ENCODE measurements at regions not wholly inside any gene's neighbourhood (a gene's known extent, or its start where the extent isn't known, plus 50 kb on each side); places are given as distances from the start of the nearest gene placed in this dataset.
"Not testable (repeated sequence)": the region's sequence is repeated elsewhere in the genome, so short reads cannot be mapped to it uniquely, and the experiment has no call there.

DNA sequence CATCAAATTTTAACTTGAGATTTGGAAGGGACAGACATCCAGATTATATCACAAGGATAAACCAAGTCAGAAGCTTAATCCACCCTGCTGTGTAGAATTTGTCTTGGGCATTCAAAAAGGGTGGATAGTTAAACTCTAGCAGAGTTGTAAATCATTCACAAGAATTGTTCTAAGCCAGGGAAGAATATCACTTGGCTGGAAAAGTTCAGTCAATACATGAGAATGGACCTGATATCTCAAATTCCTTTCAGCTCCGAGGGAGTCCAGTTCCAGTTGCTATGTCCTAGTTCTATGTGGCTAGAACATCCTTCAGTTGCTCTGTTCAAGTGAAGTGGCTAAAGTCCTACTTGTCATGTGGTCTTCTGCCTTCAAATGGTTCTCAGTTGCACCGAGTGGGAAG lies 351.8 kb upstream of the JARID2 start:
- no peak overlapping the region for H3K4me3 Mint-ChIP-seq
- no peak overlapping the region for H3K27ac Mint-ChIP-seq
- ChIA-PET POLR2A (no interaction called here), CTCF (no interaction called here)
- ATAC-seq = no peak
- H3K4me1 Mint-ChIP-seq (ENCODE audit: low read depth) = peaks cover 6% of the 10 kb centered on the region
- H3K9me3 Mint-ChIP-seq = no peaks in the 10 kb centered on the region
- no peak for DNase-seq
- intact Hi-C loops (cut with micrococcal nuclease) = no loop called here
- H3K27me3 Mint-ChIP-seq = no peaks in the 10 kb centered on the region
- H3K36me3 Mint-ChIP-seq (ENCODE audit: low read depth) = no peaks in the 10 kb centered on the region
- TF ChIP-seq, protein P1, sequence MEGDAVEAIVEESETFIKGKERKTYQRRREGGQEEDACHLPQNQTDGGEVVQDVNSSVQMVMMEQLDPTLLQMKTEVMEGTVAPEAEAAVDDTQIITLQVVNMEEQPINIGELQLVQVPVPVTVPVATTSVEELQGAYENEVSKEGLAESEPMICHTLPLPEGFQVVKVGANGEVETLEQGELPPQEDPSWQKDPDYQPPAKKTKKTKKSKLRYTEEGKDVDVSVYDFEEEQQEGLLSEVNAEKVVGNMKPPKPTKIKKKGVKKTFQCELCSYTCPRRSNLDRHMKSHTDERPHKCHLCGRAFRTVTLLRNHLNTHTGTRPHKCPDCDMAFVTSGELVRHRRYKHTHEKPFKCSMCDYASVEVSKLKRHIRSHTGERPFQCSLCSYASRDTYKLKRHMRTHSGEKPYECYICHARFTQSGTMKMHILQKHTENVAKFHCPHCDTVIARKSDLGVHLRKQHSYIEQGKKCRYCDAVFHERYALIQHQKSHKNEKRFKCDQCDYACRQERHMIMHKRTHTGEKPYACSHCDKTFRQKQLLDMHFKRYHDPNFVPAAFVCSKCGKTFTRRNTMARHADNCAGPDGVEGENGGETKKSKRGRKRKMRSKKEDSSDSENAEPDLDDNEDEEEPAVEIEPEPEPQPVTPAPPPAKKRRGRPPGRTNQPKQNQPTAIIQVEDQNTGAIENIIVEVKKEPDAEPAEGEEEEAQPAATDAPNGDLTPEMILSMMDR (IDR thresholded peaks at IDR 0.05) = no peak

DNA sequence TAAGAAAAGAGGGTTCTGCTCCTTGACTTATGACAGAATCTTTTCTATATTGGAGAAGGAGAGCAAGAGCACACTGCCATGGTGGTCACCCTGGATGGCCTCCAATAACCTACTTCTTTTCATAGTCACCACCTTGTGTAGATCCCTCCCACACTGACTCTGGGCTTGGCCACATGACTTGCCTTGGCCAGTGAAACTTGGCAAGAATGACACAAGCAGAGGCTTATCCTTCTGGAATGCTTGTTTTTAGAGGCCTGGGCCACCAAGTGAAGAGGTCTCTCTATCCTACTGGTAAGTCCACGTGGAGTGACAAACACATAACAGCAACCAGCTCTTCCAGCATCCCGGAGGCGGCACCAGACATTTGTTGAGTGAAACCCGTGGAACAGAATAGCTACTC lies 349.4 kb upstream of the JARID2 start:
- CTCF ChIA-PET = interaction anchor here (1.6 kb wide), 1 partner anchor 10 kb away, joined by 4 read pairs; no protein-coding TSS in a partner anchor

GRCh38 chr6:14897831-14898230 lies 348.0 kb upstream of the JARID2 start:
- CTCF ChIA-PET = interaction anchor here (1.6 kb wide), 1 partner anchor 8 kb away, joined by 4 read pairs; no protein-coding TSS in a partner anchor
- peaks cover 5% of the 10 kb centered on the region for H3K9me3 Mint-ChIP-seq
- H3K27ac Mint-ChIP-seq = no peak overlapping the region
- intact Hi-C loops (cut with micrococcal nuclease) = no loop called here
- DNase-seq = no peak
- POLR2A ChIA-PET = interaction anchor here (0.6 kb wide), 1 partner anchor 215 kb away, joined by 3 read pairs; no protein-coding TSS in a partner anchor
- H3K27me3 Mint-ChIP-seq = no peaks in the 10 kb centered on the region
- no peak for ATAC-seq
- H3K36me3 Mint-ChIP-seq (ENCODE audit: low read depth) = no peaks in the 10 kb centered on the region
- TF ChIP-seq, protein P1 (IDR thresholded peaks at IDR 0.05) = no peak
- H3K4me1 Mint-ChIP-seq (ENCODE audit: low read depth) = peaks cover 6% of the 10 kb centered on the region
- no peak overlapping the region for H3K4me3 Mint-ChIP-seq

More for the DNA sequence above, 349.4 kb upstream of the JARID2 start:
- Mint-ChIP-seq H3K27me3 (no peaks in the 10 kb centered on the region), H3K36me3 (ENCODE audit: low read depth) (no peaks in the 10 kb centered on the region), H3K4me1 (ENCODE audit: low read depth) (peaks cover 6% of the 10 kb centered on the region), H3K27ac (no peak overlapping the region), H3K4me3 (no peak overlapping the region), H3K9me3 (peaks cover 5% of the 10 kb centered on the region)
- no peak for ATAC-seq
- intact Hi-C loops (cut with micrococcal nuclease) = no loop called here
- TF ChIP-seq, protein P1 (IDR thresholded peaks at IDR 0.05) = no peak
- no peak for DNase-seq
- POLR2A ChIA-PET = no interaction called here

GRCh38 chr6:14899441-14899840 lies 346.4 kb upstream of the JARID2 start:
- intact Hi-C loops (cut with micrococcal nuclease) = not testable (repeated sequence)

GRCh38 chr6:14900919-14901318 lies 344.9 kb upstream of the JARID2 start:
- Mint-ChIP-seq H3K9me3 (peaks cover 5% of the 10 kb centered on the region), H3K27me3 (no peaks in the 10 kb centered on the region), H3K4me1 (ENCODE audit: low read depth) (peaks cover 14% of the 10 kb centered on the region), H3K27ac (no peak overlapping the region), H3K36me3 (ENCODE audit: low read depth) (no peaks in the 10 kb centered on the region), H3K4me3 (no peak overlapping the region)
- no peak for DNase-seq
- TF ChIP-seq, protein P1 (IDR thresholded peaks at IDR 0.05) = no peak
- ChIA-PET CTCF (no interaction called here), POLR2A (no interaction called here)
- intact Hi-C loops (cut with micrococcal nuclease) = no loop called here
- no peak for ATAC-seq

More at GRCh38 chr6:14899441-14899840, 346.4 kb upstream of the JARID2 start:
- DNase-seq; H3K27me3 Mint-ChIP-seq; H3K9me3 Mint-ChIP-seq; ATAC-seq; H3K4me3 Mint-ChIP-seq; POLR2A ChIA-PET; CTCF ChIA-PET; H3K27ac Mint-ChIP-seq; H3K36me3 Mint-ChIP-seq (ENCODE audit: low read depth): not testable (repeated sequence)
- H3K4me1 Mint-ChIP-seq (ENCODE audit: low read depth) = peaks cover 14% of the 10 kb centered on the region
